Nephron (organoid): ENCODE measurements at regions not wholly inside any gene's neighbourhood (a gene's known extent, or its start where the extent isn't known, plus 50 kb on each side); places are given as distances from the start of the nearest gene placed in this dataset.

Experiments
- H3K27ac Mint-ChIP-seq, 3 experiments: 2 replicates each; pipeline ENCODE4 v1.8.0; 2020; ENCODE audit warnings: mixed read lengths in 3 of 3, mild to moderate bottlenecking in 2 of 3, moderate library complexity in 1 of 3
- H3K27me3 Mint-ChIP-seq: 2 replicates; pipeline ENCODE4 v1.8.0; 2021; ENCODE audit warnings: low read depth, mild to moderate bottlenecking, moderate library complexity, mixed read lengths
- H3K36me3 Mint-ChIP-seq: 2 replicates; pipeline ENCODE4 v1.8.0; 2020; ENCODE audit warnings: low read depth, mixed read lengths
- H3K4me1 Mint-ChIP-seq: 2 replicates; pipeline ENCODE4 v1.8.0; 2020; ENCODE audit warnings: mixed read lengths
- H3K4me3 Mint-ChIP-seq, 3 experiments: 2 replicates each; pipeline ENCODE4 v1.8.0; 2020; ENCODE audit warnings: mild to moderate bottlenecking in 3 of 3, mixed read lengths in 3 of 3, moderate library complexity in 2 of 3
- H3K9me3 Mint-ChIP-seq: 2 replicates; pipeline ENCODE4 v1.8.0; 2020; ENCODE audit warnings: mixed read lengths
- CTCF ChIP-seq, 3 experiments: fragments of 200-600 bp; sonication (generic); IDR thresholded peaks; one replicate each; pipeline ENCODE4 v1.5.0; 2021; ENCODE audit warnings: antibody characterized with exemption in 3 of 3; ENCODE audit not compliant: unreplicated experiment in 3 of 3

- H3K4me1 Mint-ChIP-seq: no peaks in the 10 kb centered on the region
- H3K27ac Mint-ChIP-seq: no peak overlapping the region
- no peaks in the 10 kb centered on the region for H3K27me3 Mint-ChIP-seq
- no peak for TF ChIP-seq CTCF (IDR thresholded peaks at IDR 0.05; ENCODE audit: unreplicated experiment in 3 of 3)
- H3K9me3 Mint-ChIP-seq: no peaks in the 10 kb centered on the region
- no peak overlapping the region for H3K4me3 Mint-ChIP-seq
- H3K36me3 Mint-ChIP-seq: no peaks in the 10 kb centered on the region
These were observed 445.7 kb downstream of the GASK1B start for GRCh38 chr4:157727163-157727562.

GRCh38 chr4:157722146-157722545, 450.7 kb downstream of the GASK1B start:
- no peaks in the 10 kb centered on the region for H3K4me1 Mint-ChIP-seq
- no peak overlapping the region for H3K27ac Mint-ChIP-seq
- no peaks in the 10 kb centered on the region for H3K36me3 Mint-ChIP-seq
- no peak overlapping the region for H3K4me3 Mint-ChIP-seq
- H3K9me3 Mint-ChIP-seq: no peaks in the 10 kb centered on the region
- TF ChIP-seq CTCF (IDR thresholded peaks at IDR 0.05; ENCODE audit: unreplicated experiment in 3 of 3): no peak
- H3K27me3 Mint-ChIP-seq: no peaks in the 10 kb centered on the region

- TF ChIP-seq CTCF (IDR thresholded peaks at IDR 0.05; ENCODE audit: unreplicated experiment in 3 of 3): no peak
- no peak overlapping the region for H3K4me3 Mint-ChIP-seq
- no peak overlapping the region for H3K27ac Mint-ChIP-seq
- no peaks in the 10 kb centered on the region for H3K27me3 Mint-ChIP-seq
- H3K4me1 Mint-ChIP-seq: no peaks in the 10 kb centered on the region
- no peaks in the 10 kb centered on the region for H3K9me3 Mint-ChIP-seq
- H3K36me3 Mint-ChIP-seq: no peaks in the 10 kb centered on the region
These were observed 459.5 kb downstream of the GASK1B start for GRCh38 chr4:157713342-157713741.

GRCh38 chr4:157706155-157706554, 466.7 kb downstream of the GASK1B start:
- Mint-ChIP-seq H3K36me3 (no peaks in the 10 kb centered on the region), H3K27me3 (no peaks in the 10 kb centered on the region), H3K4me3 (no peak overlapping the region), H3K9me3 (no peaks in the 10 kb centered on the region), H3K27ac (no peak overlapping the region), H3K4me1 (no peaks in the 10 kb centered on the region)
- TF ChIP-seq CTCF (IDR thresholded peaks at IDR 0.05; ENCODE audit: unreplicated experiment in 3 of 3): no peak

GRCh38 chr4:157702831-157703230, 470.0 kb downstream of the GASK1B start:
- Mint-ChIP-seq H3K36me3 (no peaks in the 10 kb centered on the region), H3K4me3 (no peak overlapping the region), H3K27ac (no peak overlapping the region), H3K27me3 (no peaks in the 10 kb centered on the region), H3K4me1 (no peaks in the 10 kb centered on the region), H3K9me3 (no peaks in the 10 kb centered on the region)
- TF ChIP-seq CTCF (IDR thresholded peaks at IDR 0.05; ENCODE audit: unreplicated experiment in 3 of 3): no peak

- no peak overlapping the region for H3K4me3 Mint-ChIP-seq
- H3K9me3 Mint-ChIP-seq: no peaks in the 10 kb centered on the region
- peak overlapping the region in 1 of 3 experiments; percentile 57 for H3K27ac Mint-ChIP-seq
- no peak for TF ChIP-seq CTCF (IDR thresholded peaks at IDR 0.05; ENCODE audit: unreplicated experiment in 3 of 3)
- H3K36me3 Mint-ChIP-seq: no peaks in the 10 kb centered on the region
- H3K27me3 Mint-ChIP-seq: no peaks in the 10 kb centered on the region
- no peaks in the 10 kb centered on the region for H3K4me1 Mint-ChIP-seq
These were observed 471.2 kb downstream of the GASK1B start for GRCh38 chr4:157701695-157701994.
